GM13977 (cell line): ENCODE measurements at regions not wholly inside any gene's neighbourhood (a gene's known extent, or its start where the extent isn't known, plus 50 kb on each side); places are given as distances from the start of the nearest gene placed in this dataset.

Source experiments
- DNase-seq: peaks from one replicate; pipeline ENCODE4 v3.0.0; 2012; ENCODE audit warnings: low spot score
- in situ Hi-C: fragments of 300-500 bp; cut with MboI; formaldehyde crosslinking; loops from one replicate; pipeline ENCODE4 v1.12.0; 2022; ENCODE audit warnings: low sequenced_read_pairs, low pct_unique_long_range_greater_than_20kb, mixed read lengths, inconsistent platforms; ENCODE audit not compliant: unreplicated experiment
- TF ChIP-seq, protein P1 (sequence below): IDR thresholded peaks from 2 replicates; pipeline ENCODE4 v1.5.1; 2012; ENCODE audit warnings: mild to moderate bottlenecking, control low read depth; ENCODE audit not compliant: insufficient read depth; ENCODE audit errors: extremely low read depth, missing control alignments

DNA sequence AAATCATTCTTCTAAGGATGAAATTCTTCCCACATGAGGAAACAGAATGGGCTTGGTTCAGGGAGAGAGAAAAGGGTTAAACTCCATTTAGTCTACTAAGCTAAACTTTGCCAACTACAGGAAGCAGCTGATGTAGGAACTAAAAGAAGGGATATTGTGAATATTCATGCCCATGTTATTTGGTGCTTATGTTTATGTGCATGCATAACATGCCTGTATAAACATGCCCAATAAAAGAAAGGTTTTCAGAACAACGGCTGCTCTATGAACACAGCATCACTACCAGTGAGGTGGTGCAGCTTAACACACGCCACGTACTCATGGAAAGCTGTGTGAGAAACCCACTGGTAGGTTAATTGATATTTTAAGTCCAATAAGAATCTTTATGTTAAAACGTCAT is 59.4 kb upstream of the VGLL4 start:
- DNase-seq = no peak
- TF ChIP-seq, protein P1, sequence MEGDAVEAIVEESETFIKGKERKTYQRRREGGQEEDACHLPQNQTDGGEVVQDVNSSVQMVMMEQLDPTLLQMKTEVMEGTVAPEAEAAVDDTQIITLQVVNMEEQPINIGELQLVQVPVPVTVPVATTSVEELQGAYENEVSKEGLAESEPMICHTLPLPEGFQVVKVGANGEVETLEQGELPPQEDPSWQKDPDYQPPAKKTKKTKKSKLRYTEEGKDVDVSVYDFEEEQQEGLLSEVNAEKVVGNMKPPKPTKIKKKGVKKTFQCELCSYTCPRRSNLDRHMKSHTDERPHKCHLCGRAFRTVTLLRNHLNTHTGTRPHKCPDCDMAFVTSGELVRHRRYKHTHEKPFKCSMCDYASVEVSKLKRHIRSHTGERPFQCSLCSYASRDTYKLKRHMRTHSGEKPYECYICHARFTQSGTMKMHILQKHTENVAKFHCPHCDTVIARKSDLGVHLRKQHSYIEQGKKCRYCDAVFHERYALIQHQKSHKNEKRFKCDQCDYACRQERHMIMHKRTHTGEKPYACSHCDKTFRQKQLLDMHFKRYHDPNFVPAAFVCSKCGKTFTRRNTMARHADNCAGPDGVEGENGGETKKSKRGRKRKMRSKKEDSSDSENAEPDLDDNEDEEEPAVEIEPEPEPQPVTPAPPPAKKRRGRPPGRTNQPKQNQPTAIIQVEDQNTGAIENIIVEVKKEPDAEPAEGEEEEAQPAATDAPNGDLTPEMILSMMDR = no peak
- in situ Hi-C loops = no loop called here

DNA sequence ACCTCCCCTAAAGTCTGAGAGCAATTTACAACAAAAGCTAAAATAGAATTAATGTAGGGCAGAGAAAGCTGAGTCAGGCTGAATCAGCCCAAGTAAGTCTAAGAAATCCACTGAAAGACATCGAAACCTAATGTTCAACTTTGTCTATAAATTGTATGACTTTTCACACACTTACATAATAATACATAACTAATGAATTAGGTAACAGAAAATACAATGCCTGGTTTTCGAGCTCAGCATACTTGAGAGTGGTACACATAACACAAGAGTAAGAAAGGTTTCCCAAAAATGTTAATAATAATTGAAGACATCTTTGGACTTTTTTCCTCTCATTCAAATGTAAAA is 55.3 kb upstream of the VGLL4 start:
- DNase-seq = no peak
- in situ Hi-C loops = no loop called here
- TF ChIP-seq, protein P1 = no peak

DNA sequence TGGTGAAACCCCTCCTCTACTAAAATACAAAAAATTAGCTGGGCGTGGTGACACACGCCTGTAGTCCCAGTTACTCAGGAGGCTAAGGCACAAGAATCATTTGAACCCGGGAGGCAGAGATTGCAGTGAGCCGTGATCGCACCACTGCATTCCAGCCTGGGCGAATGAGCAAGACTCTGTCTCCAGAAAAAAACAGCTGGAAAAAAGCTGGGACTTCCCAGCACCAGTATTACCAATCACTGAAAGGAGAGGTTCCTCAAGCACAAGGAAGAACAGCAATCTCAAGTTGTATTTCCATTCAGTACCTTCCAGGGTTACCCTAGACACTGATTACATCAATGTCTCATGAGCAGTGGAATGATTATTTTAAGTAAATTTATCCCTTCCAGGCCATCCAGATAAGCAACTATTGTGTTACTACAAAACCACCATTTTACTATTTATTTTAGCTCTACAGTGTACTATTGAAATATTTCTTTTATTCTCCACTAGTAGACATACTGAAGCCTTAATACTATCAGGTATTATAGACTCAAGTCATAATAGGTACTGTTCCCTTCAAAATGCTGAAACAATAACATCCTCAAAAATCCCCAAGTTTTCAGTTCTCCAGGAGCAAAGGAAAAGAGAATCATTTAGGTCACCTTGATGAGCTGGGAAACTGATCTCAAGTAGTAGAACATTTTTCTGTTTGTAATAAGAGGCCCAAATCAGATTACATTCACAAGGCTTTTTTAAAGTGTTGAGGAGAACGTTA is 54.8 kb upstream of the VGLL4 start:
- TF ChIP-seq, protein P1 = no peak
- DNase-seq = no peak
- in situ Hi-C loops = no loop called here

DNA sequence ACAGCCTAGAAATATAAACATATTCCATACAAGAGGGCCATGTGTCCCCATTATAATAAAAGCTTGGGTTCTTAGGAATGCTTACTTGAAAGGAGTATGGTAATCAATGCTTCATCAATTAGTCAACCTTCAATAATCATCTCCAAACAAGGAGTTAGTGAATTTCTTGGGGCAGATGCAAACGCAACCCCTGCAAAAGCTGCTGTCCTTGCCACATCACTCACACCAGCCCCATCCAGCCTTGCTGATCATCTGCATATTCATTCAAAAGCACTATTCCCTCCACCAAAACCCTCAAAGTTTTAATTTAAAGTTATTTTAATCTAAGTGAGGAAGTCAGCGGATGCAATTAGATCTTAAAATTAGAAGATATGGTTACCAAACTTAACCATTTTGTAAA is 54.0 kb upstream of the VGLL4 start:
- no peak for DNase-seq
- in situ Hi-C loops = no loop called here
- TF ChIP-seq, protein P1 = no peak

GRCh38 chr3:11696054-11696453 is 52.3 kb upstream of the VGLL4 start:
- in situ Hi-C loops = no loop called here
- TF ChIP-seq, protein P1 = no peak

More at GRCh38 chr3:11696054-11696453, 52.3 kb upstream of the VGLL4 start:
- DNase-seq = no peak
